ENCODE measurements at regions not wholly inside any gene's neighbourhood (a gene's known extent, or its start where the extent isn't known, plus 50 kb on each side); places are given as distances from the start of the nearest gene placed in this dataset.

DNA sequence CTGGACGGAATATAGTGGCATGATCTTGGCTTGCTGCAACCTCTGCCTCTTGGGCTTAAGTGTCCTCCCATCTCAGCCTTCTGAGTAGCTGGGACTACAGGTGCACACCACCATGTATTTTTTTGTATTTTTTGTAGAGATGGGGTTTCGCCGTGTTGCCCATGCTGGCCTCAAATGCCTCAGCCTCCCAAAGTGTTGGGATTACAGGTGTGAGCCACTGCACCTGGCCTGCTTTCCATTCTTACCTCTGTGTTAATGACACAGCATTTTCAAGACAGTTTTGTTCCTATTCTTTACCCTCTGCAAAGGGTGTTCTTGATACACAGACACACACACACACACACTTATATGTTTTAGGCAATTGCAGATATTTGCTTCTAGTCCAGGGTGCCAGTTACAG is 113.3 kb downstream of the LRRC70 start (continued):
- TF ChIP-seq, protein P1, sequence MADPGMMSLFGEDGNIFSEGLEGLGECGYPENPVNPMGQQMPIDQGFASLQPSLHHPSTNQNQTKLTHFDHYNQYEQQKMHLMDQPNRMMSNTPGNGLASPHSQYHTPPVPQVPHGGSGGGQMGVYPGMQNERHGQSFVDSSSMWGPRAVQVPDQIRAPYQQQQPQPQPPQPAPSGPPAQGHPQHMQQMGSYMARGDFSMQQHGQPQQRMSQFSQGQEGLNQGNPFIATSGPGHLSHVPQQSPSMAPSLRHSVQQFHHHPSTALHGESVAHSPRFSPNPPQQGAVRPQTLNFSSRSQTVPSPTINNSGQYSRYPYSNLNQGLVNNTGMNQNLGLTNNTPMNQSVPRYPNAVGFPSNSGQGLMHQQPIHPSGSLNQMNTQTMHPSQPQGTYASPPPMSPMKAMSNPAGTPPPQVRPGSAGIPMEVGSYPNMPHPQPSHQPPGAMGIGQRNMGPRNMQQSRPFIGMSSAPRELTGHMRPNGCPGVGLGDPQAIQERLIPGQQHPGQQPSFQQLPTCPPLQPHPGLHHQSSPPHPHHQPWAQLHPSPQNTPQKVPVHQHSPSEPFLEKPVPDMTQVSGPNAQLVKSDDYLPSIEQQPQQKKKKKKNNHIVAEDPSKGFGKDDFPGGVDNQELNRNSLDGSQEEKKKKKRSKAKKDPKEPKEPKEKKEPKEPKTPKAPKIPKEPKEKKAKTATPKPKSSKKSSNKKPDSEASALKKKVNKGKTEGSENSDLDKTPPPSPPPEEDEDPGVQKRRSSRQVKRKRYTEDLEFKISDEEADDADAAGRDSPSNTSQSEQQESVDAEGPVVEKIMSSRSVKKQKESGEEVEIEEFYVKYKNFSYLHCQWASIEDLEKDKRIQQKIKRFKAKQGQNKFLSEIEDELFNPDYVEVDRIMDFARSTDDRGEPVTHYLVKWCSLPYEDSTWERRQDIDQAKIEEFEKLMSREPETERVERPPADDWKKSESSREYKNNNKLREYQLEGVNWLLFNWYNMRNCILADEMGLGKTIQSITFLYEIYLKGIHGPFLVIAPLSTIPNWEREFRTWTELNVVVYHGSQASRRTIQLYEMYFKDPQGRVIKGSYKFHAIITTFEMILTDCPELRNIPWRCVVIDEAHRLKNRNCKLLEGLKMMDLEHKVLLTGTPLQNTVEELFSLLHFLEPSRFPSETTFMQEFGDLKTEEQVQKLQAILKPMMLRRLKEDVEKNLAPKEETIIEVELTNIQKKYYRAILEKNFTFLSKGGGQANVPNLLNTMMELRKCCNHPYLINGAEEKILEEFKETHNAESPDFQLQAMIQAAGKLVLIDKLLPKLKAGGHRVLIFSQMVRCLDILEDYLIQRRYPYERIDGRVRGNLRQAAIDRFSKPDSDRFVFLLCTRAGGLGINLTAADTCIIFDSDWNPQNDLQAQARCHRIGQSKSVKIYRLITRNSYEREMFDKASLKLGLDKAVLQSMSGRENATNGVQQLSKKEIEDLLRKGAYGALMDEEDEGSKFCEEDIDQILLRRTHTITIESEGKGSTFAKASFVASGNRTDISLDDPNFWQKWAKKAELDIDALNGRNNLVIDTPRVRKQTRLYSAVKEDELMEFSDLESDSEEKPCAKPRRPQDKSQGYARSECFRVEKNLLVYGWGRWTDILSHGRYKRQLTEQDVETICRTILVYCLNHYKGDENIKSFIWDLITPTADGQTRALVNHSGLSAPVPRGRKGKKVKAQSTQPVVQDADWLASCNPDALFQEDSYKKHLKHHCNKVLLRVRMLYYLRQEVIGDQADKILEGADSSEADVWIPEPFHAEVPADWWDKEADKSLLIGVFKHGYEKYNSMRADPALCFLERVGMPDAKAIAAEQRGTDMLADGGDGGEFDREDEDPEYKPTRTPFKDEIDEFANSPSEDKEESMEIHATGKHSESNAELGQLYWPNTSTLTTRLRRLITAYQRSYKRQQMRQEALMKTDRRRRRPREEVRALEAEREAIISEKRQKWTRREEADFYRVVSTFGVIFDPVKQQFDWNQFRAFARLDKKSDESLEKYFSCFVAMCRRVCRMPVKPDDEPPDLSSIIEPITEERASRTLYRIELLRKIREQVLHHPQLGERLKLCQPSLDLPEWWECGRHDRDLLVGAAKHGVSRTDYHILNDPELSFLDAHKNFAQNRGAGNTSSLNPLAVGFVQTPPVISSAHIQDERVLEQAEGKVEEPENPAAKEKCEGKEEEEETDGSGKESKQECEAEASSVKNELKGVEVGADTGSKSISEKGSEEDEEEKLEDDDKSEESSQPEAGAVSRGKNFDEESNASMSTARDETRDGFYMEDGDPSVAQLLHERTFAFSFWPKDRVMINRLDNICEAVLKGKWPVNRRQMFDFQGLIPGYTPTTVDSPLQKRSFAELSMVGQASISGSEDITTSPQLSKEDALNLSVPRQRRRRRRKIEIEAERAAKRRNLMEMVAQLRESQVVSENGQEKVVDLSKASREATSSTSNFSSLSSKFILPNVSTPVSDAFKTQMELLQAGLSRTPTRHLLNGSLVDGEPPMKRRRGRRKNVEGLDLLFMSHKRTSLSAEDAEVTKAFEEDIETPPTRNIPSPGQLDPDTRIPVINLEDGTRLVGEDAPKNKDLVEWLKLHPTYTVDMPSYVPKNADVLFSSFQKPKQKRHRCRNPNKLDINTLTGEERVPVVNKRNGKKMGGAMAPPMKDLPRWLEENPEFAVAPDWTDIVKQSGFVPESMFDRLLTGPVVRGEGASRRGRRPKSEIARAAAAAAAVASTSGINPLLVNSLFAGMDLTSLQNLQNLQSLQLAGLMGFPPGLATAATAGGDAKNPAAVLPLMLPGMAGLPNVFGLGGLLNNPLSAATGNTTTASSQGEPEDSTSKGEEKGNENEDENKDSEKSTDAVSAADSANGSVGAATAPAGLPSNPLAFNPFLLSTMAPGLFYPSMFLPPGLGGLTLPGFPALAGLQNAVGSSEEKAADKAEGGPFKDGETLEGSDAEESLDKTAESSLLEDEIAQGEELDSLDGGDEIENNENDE (IDR thresholded peaks at IDR 0.05; ENCODE audit: insufficient replicate concordance, low read length), result no peak
- TF ChIP-seq YY1 (IDR thresholded peaks at IDR 0.05; ENCODE audit: low read depth, low read length) (no peak), KDM1A (IDR thresholded peaks at IDR 0.05; ENCODE audit: borderline replicate concordance, low read length) (no peak), BCL11A (IDR thresholded peaks at IDR 0.05; ENCODE audit: low read depth in 2 of 2, low read length in 2 of 2) (no peak), SUZ12 (IDR thresholded peaks at IDR 0.05; ENCODE audit: low read length) (no peak), KDM4A (IDR thresholded peaks at IDR 0.05; ENCODE audit: low read depth, low read length, severe bottlenecking) (no peak), FOSL1 (IDR thresholded peaks at IDR 0.05; ENCODE audit: insufficient read depth, low read depth, low read length) (no peak)
- TF ChIP-seq, protein P2, sequence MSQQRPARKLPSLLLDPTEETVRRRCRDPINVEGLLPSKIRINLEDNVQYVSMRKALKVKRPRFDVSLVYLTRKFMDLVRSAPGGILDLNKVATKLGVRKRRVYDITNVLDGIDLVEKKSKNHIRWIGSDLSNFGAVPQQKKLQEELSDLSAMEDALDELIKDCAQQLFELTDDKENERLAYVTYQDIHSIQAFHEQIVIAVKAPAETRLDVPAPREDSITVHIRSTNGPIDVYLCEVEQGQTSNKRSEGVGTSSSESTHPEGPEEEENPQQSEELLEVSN (IDR thresholded peaks at IDR 0.05), result no peak

All from H1 (cell line).